WTC11 (cell line): ENCODE measurements at regions not wholly inside any gene's neighbourhood (a gene's known extent, or its start where the extent isn't known, plus 50 kb on each side); places are given as distances from the start of the nearest gene placed in this dataset.

Experiments used
- ATAC-seq: fragments of 200-7000 bp; cut with Tn5 transposase; 2 replicates; pipeline ENCODE4 v1.10.0; 2021; ENCODE audit warnings: mild to moderate bottlenecking, moderate library complexity
- CTCF ChIA-PET: fragments of 300-600 bp; sonication (Branson Sonifier 250); formaldehyde crosslinking; loops from one replicate; lab custom pipeline; 2021; ENCODE audit warnings: antibody characterized with exemption; lab: Charles Lee
- POLR2A ChIA-PET: fragments of 350-600 bp; sonication (Branson Sonifier 250); formaldehyde crosslinking; loops from one replicate; lab custom pipeline; 2021; ENCODE audit warnings: antibody characterized with exemption; lab: Charles Lee
- DNase-seq: peaks from one replicate; pipeline ENCODE4 v3.0.0; 2021; ENCODE audit warnings: low spot score
- H3K27ac Mint-ChIP-seq: 2 replicates; pipeline ENCODE4 v1.8.0; 2021; ENCODE audit warnings: mixed read lengths
- H3K27me3 Mint-ChIP-seq: 2 replicates; pipeline ENCODE4 v1.8.0; 2021; ENCODE audit warnings: low read depth, mild to moderate bottlenecking, moderate library complexity, mixed read lengths
- H3K36me3 Mint-ChIP-seq: 2 replicates; pipeline ENCODE4 v1.8.0; 2021; ENCODE audit warnings: mixed read lengths
- H3K4me1 Mint-ChIP-seq: 2 replicates; pipeline ENCODE4 v1.8.0; 2022; ENCODE audit warnings: mixed read lengths
- H3K4me3 Mint-ChIP-seq: 2 replicates; pipeline ENCODE4 v1.8.0; 2021; ENCODE audit warnings: mild to moderate bottlenecking, moderate library complexity, mixed read lengths
- H3K9me3 Mint-ChIP-seq: 2 replicates; pipeline ENCODE4 v1.8.0; 2021; ENCODE audit warnings: mixed read lengths
- EMX1 ChIP-seq: fragments of 250-450 bp; sonication (Bioruptor Pico); IDR thresholded peaks from 2 replicates; pipeline ENCODE4 v1.8.0; 2021; ENCODE audit warnings: mild to moderate bottlenecking
- FOXJ3 ChIP-seq: sonication (generic); formaldehyde crosslinking; IDR thresholded peaks from 2 replicates; pipeline ENCODE4 v1.9.0; 2021; ENCODE audit warnings: missing genetic modification reagents, mild to moderate bottlenecking, borderline replicate concordance
- FOXK1 ChIP-seq: sonication (generic); formaldehyde crosslinking; IDR thresholded peaks from 2 replicates; pipeline ENCODE4 v1.8.0; 2022; ENCODE audit warnings: mild to moderate bottlenecking, moderate library complexity, missing genetic modification reagents
- HMGA2 ChIP-seq: fragments of 250-450 bp; sonication (Bioruptor Pico); IDR thresholded peaks from 2 replicates; pipeline ENCODE4 v1.4.0; 2021; ENCODE audit warnings: mild to moderate bottlenecking, moderate library complexity
- SOX15 ChIP-seq: fragments of 250-450 bp; sonication (Bioruptor Pico); IDR thresholded peaks from 2 replicates; pipeline ENCODE4 v1.9.0; 2021; ENCODE audit warnings: mild to moderate bottlenecking
- ZNF317 ChIP-seq: sonication (generic); formaldehyde crosslinking; IDR thresholded peaks from 2 replicates; pipeline ENCODE4 v1.8.1; 2023; ENCODE audit warnings: low read depth, mild to moderate bottlenecking, moderate library complexity, missing genetic modification reagents, borderline replicate concordance
- ZNF416 ChIP-seq: fragments of 250-450 bp; sonication (Bioruptor Pico); IDR thresholded peaks from 2 replicates; pipeline ENCODE4 v1.9.0; 2021; ENCODE audit warnings: mild to moderate bottlenecking, inconsistent platforms
- TF ChIP-seq, protein P1 (sequence below): sonication (generic); formaldehyde crosslinking; IDR thresholded peaks from 2 replicates; pipeline ENCODE4 v1.8.0; 2022; ENCODE audit warnings: mild to moderate bottlenecking, missing genetic modification reagents
- TF ChIP-seq, protein P2 (sequence below): fragments of 250-450 bp; sonication (Bioruptor Pico); IDR thresholded peaks from 2 replicates; pipeline ENCODE4 v1.9.0; 2021; ENCODE audit warnings: mild to moderate bottlenecking, borderline replicate concordance
- TF ChIP-seq, protein P3 (sequence below): sonication (generic); formaldehyde crosslinking; IDR thresholded peaks from 2 replicates; pipeline ENCODE4 v1.8.0; 2022; ENCODE audit warnings: mild to moderate bottlenecking, missing genetic modification reagents
- TF ChIP-seq, protein P4 (sequence below): sonication (generic); formaldehyde crosslinking; IDR thresholded peaks from 2 replicates; pipeline ENCODE4 v1.8.0; 2023; ENCODE audit warnings: mild to moderate bottlenecking, missing genetic modification reagents
- TF ChIP-seq, protein P5 (sequence below): sonication (generic); formaldehyde crosslinking; IDR thresholded peaks from 2 replicates; pipeline ENCODE4 v1.8.1; 2023; ENCODE audit warnings: mild to moderate bottlenecking, missing genetic modification reagents, moderate library complexity
- TF ChIP-seq, protein P6 (sequence below): sonication (generic); formaldehyde crosslinking; IDR thresholded peaks from 2 replicates; pipeline ENCODE4 v1.8.1; 2022; ENCODE audit warnings: mild to moderate bottlenecking, moderate library complexity, missing genetic modification reagents
- TF ChIP-seq, protein P7 (sequence below): sonication (generic); formaldehyde crosslinking; IDR thresholded peaks from 2 replicates; pipeline ENCODE4 v1.8.1; 2023; ENCODE audit warnings: mild to moderate bottlenecking, missing genetic modification reagents, borderline replicate concordance
- TF ChIP-seq, protein P8 (sequence below): sonication (generic); formaldehyde crosslinking; IDR thresholded peaks from 2 replicates; pipeline ENCODE4 v1.8.1; 2023; ENCODE audit warnings: mild to moderate bottlenecking, missing genetic modification reagents, moderate library complexity

DNA sequence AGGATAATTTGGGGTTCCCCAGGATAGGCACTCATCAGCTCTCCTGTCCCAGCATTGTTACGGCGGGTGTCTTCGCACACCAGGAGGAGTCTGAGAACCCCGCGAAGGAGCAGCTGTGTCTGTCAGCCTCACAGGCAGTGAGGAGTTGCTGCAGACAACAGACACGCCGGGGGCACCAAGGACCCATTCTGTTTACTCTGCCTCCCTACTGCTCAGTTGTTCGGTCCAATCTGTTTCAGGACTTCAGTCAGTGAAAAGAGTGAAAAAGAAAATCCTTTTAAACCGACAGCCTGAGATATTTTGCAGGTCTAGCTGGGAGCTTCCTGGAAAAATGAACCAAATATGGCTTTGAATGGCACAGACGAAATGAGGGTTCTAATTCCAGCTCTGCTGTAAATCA, 288.4 kb downstream of the OMA1 start:
- Mint-ChIP-seq H3K9me3 (peaks cover 6% of the 10 kb centered on the region), H3K27me3 (no peaks in the 10 kb centered on the region), H3K27ac (no peak overlapping the region), H3K36me3 (no peaks in the 10 kb centered on the region), H3K4me3 (no peak overlapping the region), H3K4me1 (no peaks in the 10 kb centered on the region)
- no peak for ATAC-seq
- DNase-seq = no peak
- POLR2A ChIA-PET = no interaction called here
- CTCF ChIA-PET = no interaction called here
- TF ChIP-seq, protein P1, sequence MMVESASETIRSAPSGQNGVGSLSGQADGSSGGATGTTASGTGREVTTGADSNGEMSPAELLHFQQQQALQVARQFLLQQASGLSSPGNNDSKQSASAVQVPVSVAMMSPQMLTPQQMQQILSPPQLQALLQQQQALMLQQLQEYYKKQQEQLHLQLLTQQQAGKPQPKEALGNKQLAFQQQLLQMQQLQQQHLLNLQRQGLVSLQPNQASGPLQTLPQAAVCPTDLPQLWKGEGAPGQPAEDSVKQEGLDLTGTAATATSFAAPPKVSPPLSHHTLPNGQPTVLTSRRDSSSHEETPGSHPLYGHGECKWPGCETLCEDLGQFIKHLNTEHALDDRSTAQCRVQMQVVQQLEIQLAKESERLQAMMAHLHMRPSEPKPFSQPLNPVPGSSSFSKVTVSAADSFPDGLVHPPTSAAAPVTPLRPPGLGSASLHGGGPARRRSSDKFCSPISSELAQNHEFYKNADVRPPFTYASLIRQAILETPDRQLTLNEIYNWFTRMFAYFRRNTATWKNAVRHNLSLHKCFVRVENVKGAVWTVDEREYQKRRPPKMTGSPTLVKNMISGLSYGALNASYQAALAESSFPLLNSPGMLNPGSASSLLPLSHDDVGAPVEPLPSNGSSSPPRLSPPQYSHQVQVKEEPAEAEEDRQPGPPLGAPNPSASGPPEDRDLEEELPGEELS (CRISPR knock-in tag) = no peak

DNA sequence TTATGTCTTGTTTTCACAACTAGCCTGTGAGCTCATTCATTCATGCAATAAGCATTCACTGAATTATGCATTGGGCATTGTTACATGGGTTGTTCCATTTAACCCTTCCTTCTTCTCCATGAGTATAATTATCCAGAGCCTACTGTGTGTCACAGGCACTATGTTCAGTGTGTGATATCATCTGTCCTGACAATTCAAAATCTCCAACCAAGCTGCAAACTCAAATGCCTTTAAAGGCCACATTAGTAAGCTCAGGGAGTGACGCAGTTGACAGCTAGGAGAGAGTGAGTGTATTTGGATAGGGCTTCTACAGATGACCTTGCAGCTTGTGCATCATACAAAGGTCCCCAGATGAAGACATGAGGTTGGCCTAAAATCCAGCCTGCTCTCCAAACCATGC, 289.5 kb downstream of the OMA1 start:
- Mint-ChIP-seq H3K9me3 (peaks cover 6% of the 10 kb centered on the region), H3K27ac (no peak overlapping the region), H3K4me1 (no peaks in the 10 kb centered on the region), H3K4me3 (no peak overlapping the region), H3K36me3 (no peaks in the 10 kb centered on the region), H3K27me3 (no peaks in the 10 kb centered on the region; the same call in 1 of the 2 replicates)
- TF ChIP-seq, protein P2, sequence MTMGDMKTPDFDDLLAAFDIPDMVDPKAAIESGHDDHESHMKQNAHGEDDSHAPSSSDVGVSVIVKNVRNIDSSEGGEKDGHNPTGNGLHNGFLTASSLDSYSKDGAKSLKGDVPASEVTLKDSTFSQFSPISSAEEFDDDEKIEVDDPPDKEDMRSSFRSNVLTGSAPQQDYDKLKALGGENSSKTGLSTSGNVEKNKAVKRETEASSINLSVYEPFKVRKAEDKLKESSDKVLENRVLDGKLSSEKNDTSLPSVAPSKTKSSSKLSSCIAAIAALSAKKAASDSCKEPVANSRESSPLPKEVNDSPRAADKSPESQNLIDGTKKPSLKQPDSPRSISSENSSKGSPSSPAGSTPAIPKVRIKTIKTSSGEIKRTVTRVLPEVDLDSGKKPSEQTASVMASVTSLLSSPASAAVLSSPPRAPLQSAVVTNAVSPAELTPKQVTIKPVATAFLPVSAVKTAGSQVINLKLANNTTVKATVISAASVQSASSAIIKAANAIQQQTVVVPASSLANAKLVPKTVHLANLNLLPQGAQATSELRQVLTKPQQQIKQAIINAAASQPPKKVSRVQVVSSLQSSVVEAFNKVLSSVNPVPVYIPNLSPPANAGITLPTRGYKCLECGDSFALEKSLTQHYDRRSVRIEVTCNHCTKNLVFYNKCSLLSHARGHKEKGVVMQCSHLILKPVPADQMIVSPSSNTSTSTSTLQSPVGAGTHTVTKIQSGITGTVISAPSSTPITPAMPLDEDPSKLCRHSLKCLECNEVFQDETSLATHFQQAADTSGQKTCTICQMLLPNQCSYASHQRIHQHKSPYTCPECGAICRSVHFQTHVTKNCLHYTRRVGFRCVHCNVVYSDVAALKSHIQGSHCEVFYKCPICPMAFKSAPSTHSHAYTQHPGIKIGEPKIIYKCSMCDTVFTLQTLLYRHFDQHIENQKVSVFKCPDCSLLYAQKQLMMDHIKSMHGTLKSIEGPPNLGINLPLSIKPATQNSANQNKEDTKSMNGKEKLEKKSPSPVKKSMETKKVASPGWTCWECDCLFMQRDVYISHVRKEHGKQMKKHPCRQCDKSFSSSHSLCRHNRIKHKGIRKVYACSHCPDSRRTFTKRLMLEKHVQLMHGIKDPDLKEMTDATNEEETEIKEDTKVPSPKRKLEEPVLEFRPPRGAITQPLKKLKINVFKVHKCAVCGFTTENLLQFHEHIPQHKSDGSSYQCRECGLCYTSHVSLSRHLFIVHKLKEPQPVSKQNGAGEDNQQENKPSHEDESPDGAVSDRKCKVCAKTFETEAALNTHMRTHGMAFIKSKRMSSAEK (CRISPR knock-in tag) = no peak
- TF ChIP-seq, protein P3, sequence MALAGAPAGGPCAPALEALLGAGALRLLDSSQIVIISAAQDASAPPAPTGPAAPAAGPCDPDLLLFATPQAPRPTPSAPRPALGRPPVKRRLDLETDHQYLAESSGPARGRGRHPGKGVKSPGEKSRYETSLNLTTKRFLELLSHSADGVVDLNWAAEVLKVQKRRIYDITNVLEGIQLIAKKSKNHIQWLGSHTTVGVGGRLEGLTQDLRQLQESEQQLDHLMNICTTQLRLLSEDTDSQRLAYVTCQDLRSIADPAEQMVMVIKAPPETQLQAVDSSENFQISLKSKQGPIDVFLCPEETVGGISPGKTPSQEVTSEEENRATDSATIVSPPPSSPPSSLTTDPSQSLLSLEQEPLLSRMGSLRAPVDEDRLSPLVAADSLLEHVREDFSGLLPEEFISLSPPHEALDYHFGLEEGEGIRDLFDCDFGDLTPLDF = no peak
- TF ChIP-seq, protein P4, sequence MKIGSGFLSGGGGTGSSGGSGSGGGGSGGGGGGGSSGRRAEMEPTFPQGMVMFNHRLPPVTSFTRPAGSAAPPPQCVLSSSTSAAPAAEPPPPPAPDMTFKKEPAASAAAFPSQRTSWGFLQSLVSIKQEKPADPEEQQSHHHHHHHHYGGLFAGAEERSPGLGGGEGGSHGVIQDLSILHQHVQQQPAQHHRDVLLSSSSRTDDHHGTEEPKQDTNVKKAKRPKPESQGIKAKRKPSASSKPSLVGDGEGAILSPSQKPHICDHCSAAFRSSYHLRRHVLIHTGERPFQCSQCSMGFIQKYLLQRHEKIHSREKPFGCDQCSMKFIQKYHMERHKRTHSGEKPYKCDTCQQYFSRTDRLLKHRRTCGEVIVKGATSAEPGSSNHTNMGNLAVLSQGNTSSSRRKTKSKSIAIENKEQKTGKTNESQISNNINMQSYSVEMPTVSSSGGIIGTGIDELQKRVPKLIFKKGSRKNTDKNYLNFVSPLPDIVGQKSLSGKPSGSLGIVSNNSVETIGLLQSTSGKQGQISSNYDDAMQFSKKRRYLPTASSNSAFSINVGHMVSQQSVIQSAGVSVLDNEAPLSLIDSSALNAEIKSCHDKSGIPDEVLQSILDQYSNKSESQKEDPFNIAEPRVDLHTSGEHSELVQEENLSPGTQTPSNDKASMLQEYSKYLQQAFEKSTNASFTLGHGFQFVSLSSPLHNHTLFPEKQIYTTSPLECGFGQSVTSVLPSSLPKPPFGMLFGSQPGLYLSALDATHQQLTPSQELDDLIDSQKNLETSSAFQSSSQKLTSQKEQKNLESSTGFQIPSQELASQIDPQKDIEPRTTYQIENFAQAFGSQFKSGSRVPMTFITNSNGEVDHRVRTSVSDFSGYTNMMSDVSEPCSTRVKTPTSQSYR (CRISPR knock-in tag) = no peak
- no peak for TF ChIP-seq HMGA2 (CRISPR knock-in tag)
- TF ChIP-seq, protein P5, sequence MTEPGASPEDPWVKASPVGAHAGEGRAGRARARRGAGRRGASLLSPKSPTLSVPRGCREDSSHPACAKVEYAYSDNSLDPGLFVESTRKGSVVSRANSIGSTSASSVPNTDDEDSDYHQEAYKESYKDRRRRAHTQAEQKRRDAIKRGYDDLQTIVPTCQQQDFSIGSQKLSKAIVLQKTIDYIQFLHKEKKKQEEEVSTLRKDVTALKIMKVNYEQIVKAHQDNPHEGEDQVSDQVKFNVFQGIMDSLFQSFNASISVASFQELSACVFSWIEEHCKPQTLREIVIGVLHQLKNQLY = no peak
- no peak for TF ChIP-seq ZNF317 (CRISPR knock-in tag)
- TF ChIP-seq ZNF416 (CRISPR knock-in tag) = no peak
- ChIA-PET POLR2A (no interaction called here), CTCF (no interaction called here)
- ATAC-seq (no peak), DNase-seq (no peak)

DNA sequence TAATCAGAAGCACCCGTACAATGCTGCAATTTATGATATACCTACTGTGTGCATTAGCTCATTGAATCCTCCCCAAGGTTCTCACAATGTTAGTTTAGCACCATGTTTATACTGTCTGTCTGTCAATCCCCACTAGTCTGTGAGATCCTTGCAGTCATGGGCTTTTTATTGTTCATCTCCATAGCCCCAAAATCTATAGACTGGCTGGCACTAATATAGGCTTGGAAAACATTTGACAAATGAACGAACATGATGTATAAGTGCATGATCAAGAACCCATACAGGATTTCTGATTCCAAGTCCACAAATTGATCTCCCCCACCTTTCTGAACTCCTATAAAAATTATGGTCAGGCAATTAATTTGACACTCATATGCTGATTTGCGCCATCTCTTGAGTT, 290.0 kb downstream of the OMA1 start:
- DNase-seq (no peak), ATAC-seq (no peak)
- H3K9me3 Mint-ChIP-seq = peaks cover 6% of the 10 kb centered on the region
- H3K4me1 Mint-ChIP-seq = peaks cover 1% of the 10 kb centered on the region
- no peak overlapping the region for H3K27ac Mint-ChIP-seq
- ChIA-PET CTCF (no interaction called here), POLR2A (no interaction called here)
- no peaks in the 10 kb centered on the region for H3K36me3 Mint-ChIP-seq
- peaks cover 1% of the 10 kb centered on the region for H3K27me3 Mint-ChIP-seq
- no peak overlapping the region for H3K4me3 Mint-ChIP-seq
- no peak for TF ChIP-seq SOX15
- TF ChIP-seq, protein P6, sequence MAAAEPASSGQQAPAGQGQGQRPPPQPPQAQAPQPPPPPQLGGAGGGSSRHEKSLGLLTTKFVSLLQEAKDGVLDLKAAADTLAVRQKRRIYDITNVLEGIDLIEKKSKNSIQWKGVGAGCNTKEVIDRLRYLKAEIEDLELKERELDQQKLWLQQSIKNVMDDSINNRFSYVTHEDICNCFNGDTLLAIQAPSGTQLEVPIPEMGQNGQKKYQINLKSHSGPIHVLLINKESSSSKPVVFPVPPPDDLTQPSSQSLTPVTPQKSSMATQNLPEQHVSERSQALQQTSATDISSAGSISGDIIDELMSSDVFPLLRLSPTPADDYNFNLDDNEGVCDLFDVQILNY (CRISPR knock-in tag) = no peak
- TF ChIP-seq, protein P7, sequence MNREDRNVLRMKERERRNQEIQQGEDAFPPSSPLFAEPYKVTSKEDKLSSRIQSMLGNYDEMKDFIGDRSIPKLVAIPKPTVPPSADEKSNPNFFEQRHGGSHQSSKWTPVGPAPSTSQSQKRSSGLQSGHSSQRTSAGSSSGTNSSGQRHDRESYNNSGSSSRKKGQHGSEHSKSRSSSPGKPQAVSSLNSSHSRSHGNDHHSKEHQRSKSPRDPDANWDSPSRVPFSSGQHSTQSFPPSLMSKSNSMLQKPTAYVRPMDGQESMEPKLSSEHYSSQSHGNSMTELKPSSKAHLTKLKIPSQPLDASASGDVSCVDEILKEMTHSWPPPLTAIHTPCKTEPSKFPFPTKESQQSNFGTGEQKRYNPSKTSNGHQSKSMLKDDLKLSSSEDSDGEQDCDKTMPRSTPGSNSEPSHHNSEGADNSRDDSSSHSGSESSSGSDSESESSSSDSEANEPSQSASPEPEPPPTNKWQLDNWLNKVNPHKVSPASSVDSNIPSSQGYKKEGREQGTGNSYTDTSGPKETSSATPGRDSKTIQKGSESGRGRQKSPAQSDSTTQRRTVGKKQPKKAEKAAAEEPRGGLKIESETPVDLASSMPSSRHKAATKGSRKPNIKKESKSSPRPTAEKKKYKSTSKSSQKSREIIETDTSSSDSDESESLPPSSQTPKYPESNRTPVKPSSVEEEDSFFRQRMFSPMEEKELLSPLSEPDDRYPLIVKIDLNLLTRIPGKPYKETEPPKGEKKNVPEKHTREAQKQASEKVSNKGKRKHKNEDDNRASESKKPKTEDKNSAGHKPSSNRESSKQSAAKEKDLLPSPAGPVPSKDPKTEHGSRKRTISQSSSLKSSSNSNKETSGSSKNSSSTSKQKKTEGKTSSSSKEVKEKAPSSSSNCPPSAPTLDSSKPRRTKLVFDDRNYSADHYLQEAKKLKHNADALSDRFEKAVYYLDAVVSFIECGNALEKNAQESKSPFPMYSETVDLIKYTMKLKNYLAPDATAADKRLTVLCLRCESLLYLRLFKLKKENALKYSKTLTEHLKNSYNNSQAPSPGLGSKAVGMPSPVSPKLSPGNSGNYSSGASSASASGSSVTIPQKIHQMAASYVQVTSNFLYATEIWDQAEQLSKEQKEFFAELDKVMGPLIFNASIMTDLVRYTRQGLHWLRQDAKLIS (CRISPR knock-in tag) = no peak
- TF ChIP-seq FOXJ3 (CRISPR knock-in tag) = no peak
- TF ChIP-seq, protein P8, sequence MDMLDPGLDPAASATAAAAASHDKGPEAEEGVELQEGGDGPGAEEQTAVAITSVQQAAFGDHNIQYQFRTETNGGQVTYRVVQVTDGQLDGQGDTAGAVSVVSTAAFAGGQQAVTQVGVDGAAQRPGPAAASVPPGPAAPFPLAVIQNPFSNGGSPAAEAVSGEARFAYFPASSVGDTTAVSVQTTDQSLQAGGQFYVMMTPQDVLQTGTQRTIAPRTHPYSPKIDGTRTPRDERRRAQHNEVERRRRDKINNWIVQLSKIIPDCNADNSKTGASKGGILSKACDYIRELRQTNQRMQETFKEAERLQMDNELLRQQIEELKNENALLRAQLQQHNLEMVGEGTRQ (CRISPR knock-in tag) = no peak
- TF ChIP-seq EMX1 = no peak
- TF ChIP-seq FOXK1 (CRISPR knock-in tag) = no peak
